Retinal pigment epithelial cell (primary cell): ENCODE measurements at regions not wholly inside any gene's neighbourhood (a gene's known extent, or its start where the extent isn't known, plus 50 kb on each side); places are given as distances from the start of the nearest gene placed in this dataset.
"Not testable (repeated sequence)": the region's sequence is repeated elsewhere in the genome, so short reads cannot be mapped to it uniquely, and the experiment has no call there.

ENCODE experiments used
- DNase-seq: peaks from one replicate; pipeline ENCODE4 v3.0.0-alpha.2; 2010; ENCODE audit warnings: low read depth
- H3K4me3 ChIP-seq: 2 replicates; pipeline ENCODE4 v1.5.1; 2011; ENCODE audit warnings: mild to moderate bottlenecking, low read length, control low read depth, moderate library complexity
- CTCF ChIP-seq: conservative IDR thresholded peaks from 2 replicates; pipeline ENCODE4 v1.5.1; 2011; ENCODE audit warnings: low read depth, low read length, control low read depth, inconsistent platforms

GRCh38 chr4:25981749-25982148 is 67.7 kb downstream of the SMIM20 start:
- H3K4me3 ChIP-seq, result no peak overlapping the region
- TF ChIP-seq CTCF, result no peak
- DNase-seq, result no peak

GRCh38 chr4:25982962-25983361 is 68.9 kb downstream of the SMIM20 start:
- no peak overlapping the region for H3K4me3 ChIP-seq
- no peak for DNase-seq
- TF ChIP-seq CTCF, result no peak

GRCh38 chr4:25984266-25984665 is 70.2 kb downstream of the SMIM20 start:
- DNase-seq, result no peak
- no peak overlapping the region for H3K4me3 ChIP-seq
- no peak for TF ChIP-seq CTCF

- TF ChIP-seq CTCF, result no peak
- no peak for DNase-seq
- no peak overlapping the region for H3K4me3 ChIP-seq
These were observed 70.8 kb downstream of the SMIM20 start for GRCh38 chr4:25984796-25985195.

- DNase-seq, result no peak
- H3K4me3 ChIP-seq, result no peak overlapping the region
- no peak for TF ChIP-seq CTCF
These were observed 72.8 kb downstream of the SMIM20 start for GRCh38 chr4:25986807-25987206.

GRCh38 chr4:25991340-25991739 is 77.3 kb downstream of the SMIM20 start:
- no peak for DNase-seq
- H3K4me3 ChIP-seq, result no peak overlapping the region
- TF ChIP-seq CTCF, result no peak

- TF ChIP-seq CTCF, result peak; percentile 41
- DNase-seq, result no peak
- H3K4me3 ChIP-seq, result no peak overlapping the region
These were observed 79.6 kb downstream of the SMIM20 start for GRCh38 chr4:25993395-25994185.

- not testable (repeated sequence) for DNase-seq, H3K4me3 ChIP-seq
These were observed 80.6 kb downstream of the SMIM20 start for GRCh38 chr4:25994577-25994976.
